Gastroesophageal sphincter (tissue), 3 donors: ENCODE measurements at regions not wholly inside any gene's neighbourhood (a gene's known extent, or its start where the extent isn't known, plus 50 kb on each side); places are given as distances from the start of the nearest gene placed in this dataset.

Experiments
- CTCF ChIP-seq, 4 experiments: fragments of 200-600 bp in 2 of 4; fragments of 450-650 bp in 2 of 4; sonication (generic) in 1 of 4; IDR thresholded peaks; one replicate each; pipeline ENCODE4 v1.5.1; 2017 to 2019; ENCODE audit warnings: antibody characterized with exemption in 4 of 4, mild to moderate bottlenecking in 2 of 4, moderate library complexity in 2 of 4
- EP300 ChIP-seq: sonication (generic); formaldehyde crosslinking; IDR thresholded peaks from one replicate; pipeline ENCODE4 v1.6.1; 2017; ENCODE audit warnings: antibody characterized with exemption, mild to moderate bottlenecking
- POLR2A ChIP-seq, 2 donors: fragments of 450-650 bp; IDR thresholded peaks; one replicate each; pipeline ENCODE4 v1.6.1; 2017; ENCODE audit warnings: antibody characterized with exemption in 2 of 2, mild to moderate bottlenecking in 2 of 2, moderate library complexity in 1 of 2
- POLR2AphosphoS5 ChIP-seq: sonication (generic); formaldehyde crosslinking; IDR thresholded peaks from one replicate; pipeline ENCODE4 v1.6.1; 2017; ENCODE audit warnings: antibody characterized with exemption

GRCh38 chr6:104595311-104595820 is 264.4 kb downstream of the HACE1 start:
- TF ChIP-seq POLR2A (IDR thresholded peaks at IDR 0.05) (no peak), CTCF (IDR thresholded peaks at IDR 0.05) (no peak), EP300 (no peak), POLR2AphosphoS5 (no peak)
